HG02763 (cell line): ENCODE measurements at regions not wholly inside any gene's neighbourhood (a gene's known extent, or its start where the extent isn't known, plus 50 kb on each side); places are given as distances from the start of the nearest gene placed in this dataset.
"Not testable (repeated sequence)": the region's sequence is repeated elsewhere in the genome, so short reads cannot be mapped to it uniquely, and the experiment has no call there.

ENCODE experiments used
- ATAC-seq: cut with Tn5 transposase; IDR thresholded peaks from one replicate; pipeline ENCODE4 v1.9.1; 2021; ENCODE audit warnings: mild to moderate bottlenecking, moderate library complexity; ENCODE audit not compliant: unreplicated experiment

DNA sequence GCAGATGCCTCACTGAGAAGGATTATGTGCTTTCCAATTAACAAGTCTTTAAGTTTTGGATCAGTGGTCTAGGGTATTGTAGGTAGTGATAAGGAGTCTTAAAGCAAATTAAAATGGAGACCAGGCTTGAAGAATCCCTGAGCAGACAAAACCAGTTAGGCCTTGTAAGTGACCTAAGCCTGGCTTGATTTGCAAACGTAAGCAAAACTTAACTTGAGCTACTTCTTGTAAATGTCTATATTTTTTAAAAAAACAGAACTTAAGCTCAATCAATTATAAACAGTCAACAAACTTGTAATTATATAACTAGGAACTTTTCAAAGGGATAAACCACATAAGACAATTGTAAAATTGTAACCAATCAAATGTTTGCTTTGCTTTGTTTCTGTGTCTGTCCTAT lies 72.7 kb upstream of the NALF2 start:
- no peak for ATAC-seq

DNA sequence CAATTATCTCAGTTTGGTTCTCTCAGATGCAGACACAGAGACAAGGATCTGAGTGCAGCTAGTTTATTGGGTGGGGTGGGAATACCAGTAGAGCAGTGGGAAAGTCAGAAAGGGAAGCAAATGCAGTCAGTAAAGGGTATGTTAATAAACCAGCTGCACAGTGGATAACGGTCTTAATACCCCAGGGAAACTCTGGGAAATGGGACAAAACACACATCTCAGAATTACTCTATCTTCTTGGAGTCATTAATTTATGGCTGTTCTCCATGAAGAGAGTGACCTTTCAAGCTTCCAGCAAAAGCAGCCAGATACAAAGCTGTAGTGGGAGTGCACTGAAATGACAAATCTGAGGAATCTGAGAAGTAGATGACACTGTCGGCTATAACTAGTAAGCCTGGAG lies 73.3 kb upstream of the NALF2 start:
- no peak for ATAC-seq

DNA sequence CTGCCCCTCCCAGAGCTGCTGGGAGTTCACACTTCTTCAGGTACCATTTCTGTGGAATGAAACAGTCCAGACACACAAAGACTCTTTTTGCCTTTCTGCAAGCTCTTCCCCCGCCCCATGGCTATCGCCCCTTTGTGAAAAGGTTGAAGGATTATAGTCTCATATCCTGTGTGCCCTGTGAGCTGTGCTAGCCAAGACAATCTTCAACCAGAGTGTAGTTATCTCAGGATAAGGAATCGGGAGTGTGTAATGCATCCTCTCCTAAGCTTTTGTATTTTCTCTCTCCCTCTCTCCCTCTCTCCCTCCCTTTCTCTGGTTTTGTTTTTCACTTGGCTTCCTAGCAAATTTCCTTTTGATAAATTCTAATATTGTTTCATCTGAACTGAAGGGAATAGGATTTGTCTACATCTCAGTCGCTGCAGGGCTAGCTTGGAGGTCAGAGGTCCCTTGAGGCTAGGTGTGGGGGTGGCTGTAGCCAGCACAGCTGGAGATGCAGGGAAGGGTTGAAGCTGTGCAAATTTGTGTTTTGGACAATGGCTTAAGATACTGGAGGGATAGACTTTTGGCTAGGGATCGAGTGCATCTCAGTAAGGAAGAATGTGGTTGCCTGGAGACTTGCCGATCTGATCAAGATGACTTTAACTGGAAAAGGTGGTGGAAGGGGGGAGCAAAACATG lies 74.6 kb upstream of the NALF2 start:
- ATAC-seq = no peak

DNA sequence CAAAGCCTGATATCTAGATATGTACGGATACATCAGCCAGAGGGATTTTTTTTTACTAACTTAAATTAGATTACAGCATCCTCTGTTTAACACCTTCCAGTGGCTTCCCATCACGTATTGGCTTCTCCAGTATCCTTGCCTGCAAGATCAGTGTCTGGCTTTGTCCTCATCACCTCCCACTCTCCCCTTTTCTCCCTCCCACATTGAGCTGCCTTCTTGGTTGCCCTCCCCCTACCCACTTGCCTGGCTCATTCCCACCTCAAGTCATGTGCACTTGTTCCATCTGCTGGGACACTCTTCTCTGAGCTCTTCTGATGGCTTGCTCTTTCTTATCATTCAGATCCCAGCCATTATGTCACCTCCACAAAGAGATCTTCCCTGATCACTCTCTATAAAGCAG lies 75.9 kb upstream of the NALF2 start:
- no peak for ATAC-seq

DNA sequence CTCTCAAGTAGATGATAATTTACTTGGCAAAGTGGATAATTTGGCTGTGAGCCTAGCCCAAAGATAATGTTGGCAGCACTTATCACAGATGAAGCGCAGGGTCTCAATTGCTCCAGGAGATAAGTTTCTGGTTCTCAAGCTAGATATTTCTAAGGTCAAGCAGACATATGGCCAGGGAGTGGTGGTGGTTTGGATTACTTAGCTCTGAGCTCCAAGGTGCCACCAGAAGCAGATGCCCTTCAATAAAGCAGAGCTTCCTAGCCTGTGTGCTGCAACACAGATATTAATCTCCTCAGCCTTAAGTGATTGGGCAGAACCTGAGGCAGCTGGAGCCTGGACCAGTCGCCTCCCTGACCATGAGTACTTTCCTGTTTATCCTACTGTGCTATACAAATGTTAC lies 79.2 kb upstream of the NALF2 start:
- ATAC-seq = no peak

DNA sequence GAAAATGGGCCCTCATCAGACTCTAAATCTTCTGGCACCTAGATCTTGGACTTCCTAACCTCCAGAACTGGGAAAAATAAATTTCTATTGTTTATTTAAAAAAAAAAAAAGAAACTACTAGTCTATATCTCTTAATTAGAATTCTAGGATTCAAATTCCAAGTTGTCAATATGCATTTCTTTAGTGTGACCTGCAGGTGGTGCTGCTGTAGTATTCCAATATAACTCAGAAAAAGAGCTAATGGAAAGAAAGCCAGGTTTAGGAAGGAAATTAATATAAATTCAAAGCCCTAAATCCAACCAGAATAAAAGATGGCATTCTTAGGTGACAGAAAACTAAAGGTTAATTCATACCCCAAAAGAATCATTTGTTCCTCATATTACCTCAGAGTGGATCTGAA lies 80.0 kb upstream of the NALF2 start:
- no peak for ATAC-seq

DNA sequence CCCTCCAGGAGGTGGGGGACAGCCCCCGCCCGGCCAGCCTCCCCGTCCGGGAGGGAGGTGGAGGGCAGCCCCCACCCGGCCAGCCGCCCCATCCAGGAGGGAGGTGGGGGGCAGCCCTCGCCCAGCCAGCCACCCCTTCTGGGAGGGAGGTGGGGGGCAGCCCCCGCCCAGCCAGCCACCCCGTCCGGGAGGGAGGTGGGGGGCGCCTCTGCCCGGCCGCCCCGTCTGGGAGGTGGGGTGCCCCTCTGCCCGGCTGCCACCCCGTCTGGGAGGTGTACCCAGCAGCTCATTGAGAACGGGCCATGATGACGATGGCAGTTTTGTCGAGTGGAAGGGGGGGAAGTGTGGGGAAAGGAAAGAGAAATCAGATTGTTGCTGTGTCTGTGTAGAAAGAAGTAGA lies 81.9 kb upstream of the NALF2 start:
- not testable (repeated sequence) for ATAC-seq

DNA sequence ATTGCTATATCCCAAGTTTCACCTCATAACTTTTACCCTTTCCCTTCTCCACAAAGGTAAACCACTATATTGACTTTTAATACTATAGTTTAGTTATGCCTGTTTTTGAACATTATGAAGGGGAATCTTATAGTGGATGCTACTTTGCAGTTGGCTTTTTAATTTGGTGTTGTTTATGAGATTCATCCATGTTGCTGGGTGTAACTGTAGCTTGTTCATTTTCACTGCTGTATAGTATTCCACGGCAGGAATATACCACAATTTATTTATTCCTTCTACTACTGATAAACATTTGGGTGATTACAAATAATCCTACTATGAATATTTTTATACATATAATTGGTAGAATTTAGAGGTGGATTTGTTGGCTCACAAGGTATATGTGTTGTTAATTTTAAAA lies 88.4 kb upstream of the NALF2 start:
- ATAC-seq = no peak

DNA sequence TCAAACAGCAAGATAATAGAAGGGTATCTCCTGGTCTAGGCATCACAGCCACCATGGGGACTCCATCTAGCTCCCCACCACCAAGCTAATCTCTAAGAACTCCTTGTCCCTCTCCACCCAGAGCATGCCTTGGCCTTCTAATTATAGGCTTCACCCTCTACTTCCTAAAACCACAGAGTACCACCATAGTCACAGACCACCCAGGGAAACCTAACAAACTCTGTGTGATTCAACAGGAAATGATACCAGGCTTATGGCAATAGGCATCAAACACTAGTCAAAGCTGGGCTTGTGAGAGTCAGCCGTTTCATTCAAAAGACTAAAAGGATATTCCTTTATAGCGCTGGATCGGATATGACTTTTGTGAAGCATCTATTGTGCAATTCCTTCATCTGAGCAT lies 91.5 kb upstream of the NALF2 start:
- no peak for ATAC-seq

DNA sequence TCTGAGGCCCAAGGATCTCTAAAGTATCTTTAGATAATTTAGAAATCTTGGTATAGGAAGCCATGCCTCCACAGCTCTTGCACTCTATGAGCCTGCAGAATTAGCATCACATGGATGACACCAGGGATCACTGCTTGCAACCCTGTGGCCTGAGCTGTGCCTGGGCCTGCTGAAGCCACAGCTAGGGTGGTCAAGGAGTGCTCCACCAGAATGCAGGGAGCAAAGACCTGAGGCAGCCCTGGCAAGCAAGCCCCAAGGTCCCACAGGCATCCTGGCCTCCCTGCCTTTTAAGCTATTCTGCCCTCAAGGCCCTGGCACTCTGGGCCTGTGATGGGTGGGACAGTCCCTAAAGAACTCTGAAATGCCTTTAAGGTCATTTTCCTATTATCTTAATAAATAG lies 105.2 kb upstream of the NALF2 start:
- no peak for ATAC-seq

DNA sequence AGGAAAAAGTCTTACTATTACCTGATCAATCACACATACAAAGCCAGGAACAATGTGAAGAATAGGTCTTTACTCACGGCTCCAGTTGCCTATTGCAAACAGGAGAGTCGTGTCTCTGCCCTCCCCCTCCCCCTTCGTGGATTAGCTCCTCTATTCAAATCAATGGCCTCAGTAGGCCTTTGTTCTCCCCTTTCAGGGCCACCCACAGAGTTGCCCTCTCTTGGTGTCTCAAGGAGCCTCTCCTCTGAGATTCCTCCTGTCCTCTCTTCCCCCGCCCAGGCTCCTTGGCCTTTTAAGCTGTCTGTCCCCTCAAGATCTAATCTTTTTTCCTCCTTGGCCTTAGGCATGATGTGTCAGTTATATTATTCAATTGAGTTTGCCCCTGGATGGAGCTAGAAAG lies 107.2 kb upstream of the NALF2 start:
- ATAC-seq = no peak

DNA sequence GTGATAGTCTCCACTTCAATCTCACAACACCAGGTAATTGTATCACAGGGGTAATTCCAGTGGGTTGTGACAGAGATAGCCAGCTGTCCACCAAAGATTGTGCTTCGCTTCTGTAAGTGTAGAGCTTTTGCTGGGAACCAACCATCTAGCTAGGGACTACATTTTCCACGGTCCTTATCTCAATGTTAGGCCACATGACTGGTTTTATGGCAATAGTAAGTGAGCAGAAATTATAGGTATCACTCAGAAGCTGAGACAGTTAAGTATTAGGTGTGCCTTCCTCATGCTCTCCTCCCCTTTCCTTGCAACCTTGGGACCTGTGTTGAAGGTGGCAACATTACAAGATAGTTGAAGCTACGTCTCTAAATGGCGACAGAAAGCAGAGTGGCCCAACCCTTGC lies 108.8 kb upstream of the NALF2 start:
- ATAC-seq = no peak

DNA sequence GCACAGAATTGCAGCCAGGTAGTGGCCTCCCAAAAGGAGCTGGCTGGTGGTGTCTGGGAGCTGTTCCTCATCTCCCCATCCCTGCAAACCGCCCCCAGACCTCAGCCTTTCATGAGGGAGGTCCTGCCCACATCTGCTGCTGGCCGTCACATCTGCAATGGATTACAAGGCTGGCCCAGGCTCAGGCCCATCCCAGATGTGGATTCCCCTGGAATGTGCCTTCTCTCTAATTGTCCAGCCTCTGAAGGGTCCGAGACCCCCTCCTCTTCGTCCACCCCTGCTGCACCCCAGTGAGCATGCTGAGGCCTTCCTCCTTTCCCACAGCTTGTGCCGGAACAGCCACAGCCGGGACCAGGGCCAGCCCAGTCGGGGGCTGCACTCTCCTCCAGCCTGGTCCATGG lies 115.0 kb upstream of the NALF2 start:
- ATAC-seq = no peak

DNA sequence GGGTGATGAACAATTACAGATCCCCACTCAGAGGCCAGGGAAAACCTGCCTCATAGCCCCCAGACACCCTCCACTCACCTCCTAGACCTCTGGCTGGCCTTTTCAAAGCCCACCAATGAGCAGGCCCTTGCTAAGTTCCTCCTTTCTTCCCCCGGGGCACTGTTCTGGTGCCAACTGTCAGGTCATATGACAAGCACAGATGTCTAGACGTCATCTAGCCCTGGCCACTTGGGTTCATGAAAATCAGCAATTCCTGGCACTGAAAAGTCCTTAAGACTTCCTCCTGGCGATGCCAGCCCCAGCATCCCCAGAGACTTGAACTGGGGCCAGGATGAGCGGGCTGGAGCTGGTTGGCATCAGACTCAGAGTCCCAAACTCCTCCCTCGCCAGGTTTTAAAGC lies 115.6 kb upstream of the NALF2 start:
- ATAC-seq = no peak

DNA sequence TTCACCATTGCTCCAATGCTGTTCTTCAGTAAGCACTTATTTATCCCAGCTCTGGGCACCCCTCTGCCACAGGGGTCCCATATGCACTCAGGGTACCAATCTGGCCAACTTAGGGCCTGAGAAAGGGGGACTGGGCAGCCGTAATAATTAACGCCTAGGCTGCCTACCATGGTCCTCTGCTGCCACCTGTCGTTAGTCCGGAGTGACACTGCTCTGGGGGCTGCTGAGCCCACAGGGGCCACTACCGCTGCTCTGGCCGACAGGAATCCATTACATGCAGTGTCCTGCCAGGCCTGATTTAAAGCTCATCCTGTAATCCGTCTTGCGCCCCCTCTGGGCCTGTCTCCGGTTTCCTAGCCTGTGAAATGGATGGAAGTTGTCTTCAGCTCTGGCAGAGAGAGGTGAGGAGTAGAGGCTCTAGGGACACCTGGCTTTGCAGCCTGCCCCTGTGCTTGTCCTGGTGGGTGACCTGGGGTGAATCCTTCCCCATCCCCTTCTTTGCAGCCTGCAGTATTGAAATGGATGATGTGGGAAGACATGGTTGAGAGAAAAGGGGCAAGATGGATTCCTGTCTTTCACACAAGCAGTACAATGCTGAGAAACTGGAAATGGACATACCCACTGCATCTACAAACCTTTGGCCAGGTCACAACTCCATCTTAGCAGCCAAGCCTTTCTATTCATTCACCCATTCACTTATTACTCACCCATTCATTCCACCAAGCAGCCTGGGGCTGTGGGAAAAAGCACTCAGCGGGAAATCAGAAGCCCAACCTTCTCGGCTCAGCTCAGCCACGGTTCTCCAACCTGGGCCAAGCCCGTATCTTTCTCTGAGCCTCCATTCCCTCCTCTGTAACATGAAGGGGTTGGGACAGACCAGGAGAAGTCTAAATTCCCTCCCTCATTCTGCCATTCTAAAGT lies 116.3 kb upstream of the NALF2 start:
- ATAC-seq = no peak

DNA sequence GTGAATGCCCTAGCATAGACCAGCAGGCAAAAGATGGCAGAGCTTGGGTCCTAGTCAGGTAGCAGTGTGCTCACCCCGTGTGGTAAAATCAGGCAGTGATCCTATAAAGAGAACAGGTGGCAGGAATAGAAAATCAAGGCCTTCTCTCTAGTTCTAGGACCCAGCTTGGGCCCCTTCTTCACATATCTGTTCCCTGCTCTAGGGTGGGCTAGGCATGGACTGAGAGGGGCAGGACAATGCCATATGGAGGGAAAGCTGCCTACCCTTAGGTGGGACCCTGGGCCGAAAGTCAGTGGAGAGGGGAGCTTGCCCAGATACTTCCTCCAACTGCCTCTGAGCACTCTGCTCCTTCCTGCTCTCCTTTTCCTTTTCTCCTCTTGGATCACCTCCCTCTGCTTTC lies 117.4 kb upstream of the NALF2 start:
- no peak for ATAC-seq

DNA sequence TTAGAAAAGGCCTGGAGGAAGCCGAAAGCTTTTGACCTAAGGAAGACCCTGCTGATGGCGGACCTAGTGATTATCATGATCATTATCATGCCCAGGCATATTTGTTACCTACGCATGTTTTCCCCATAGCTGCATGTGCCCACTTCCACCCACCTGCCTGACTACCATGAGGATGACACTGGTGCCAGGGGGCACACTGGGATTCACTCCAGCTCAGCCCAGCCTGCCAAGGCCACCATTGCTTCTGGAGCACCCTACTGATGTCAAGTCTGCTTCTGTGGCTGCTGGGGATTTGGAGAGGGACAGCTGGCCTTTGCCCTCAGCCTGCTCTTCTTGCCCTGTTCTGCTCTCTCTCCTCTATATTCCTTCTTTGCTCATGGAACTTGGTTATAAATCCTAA lies 124.7 kb upstream of the NALF2 start:
- ATAC-seq = no peak

DNA sequence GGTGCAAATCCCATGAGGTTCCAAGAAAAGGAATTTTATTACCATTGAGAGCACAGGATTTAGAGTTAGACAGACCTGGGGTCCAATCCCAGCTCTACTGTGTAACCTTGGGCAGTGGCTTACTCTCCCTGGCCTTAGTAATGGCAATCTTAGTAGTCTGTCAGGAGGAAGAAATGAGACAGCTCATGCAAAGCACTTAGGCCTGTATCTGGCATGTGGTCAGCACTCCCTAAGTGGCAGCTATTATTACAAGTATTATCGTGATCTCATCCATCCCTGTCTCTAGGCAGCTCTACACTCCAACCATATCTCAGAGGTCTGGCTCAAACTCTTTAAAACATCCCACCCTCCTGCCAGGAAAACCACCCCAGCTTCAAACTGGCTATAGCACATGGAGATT lies 129.6 kb upstream of the NALF2 start:
- ATAC-seq = no peak

DNA sequence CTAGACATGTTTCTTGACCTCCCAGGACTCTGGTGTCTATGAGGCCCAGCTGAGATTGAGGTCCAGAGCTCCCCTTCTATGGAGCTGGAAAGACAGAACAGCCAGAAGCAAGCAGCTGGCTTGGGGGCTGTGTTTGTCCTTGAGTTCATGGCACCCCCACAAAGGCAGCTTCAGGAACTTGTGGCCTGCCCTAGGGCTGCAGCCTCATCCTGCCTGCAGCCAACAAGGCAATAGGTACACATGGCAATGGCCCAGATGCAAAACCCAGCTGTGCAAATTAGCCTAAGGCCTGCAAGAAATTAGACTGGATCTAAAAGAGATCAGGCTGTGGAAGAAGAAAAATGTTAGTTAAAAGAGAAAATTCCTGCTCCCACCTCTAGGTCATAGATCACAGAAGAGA lies 131.7 kb upstream of the NALF2 start:
- ATAC-seq = no peak

DNA sequence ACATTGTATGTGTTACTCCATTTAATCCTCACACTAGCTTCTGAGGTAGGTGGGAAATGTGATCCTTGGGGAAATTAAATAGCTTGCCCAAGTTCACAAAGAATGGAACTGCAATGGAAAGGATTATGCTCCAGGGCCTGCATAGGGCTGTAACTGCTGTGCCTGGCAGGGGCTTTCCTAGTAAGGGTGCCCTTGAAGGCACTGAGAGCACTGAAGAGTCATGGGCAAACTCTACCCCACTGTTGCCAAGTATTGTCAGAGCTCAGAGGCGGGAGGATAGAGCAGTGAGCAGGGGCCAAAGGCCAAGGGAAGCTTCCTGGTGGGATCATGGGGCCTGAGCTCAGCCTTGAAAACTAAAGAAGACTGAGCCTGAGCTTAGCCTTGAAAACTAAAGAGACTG lies 133.0 kb upstream of the NALF2 start:
- no peak for ATAC-seq

DNA sequence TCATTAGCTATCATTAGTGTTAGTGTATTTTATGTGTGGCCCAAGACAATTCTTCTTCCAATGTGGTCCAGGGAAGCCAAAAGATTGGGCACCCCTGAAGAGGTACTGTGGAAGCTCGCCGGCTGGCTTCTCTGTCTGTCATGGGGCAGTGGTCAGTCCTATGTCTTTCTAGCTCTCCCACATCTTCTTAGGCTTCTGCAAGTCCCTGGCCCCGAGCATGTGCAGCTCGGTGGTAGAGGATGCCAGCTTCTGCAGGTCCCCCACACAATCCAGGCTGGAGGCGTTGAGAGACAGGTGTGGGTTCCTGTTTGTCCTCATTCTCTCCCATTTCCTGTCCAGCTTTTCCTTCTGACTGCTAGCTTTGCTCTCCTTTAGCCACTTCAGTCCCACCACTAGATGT lies 134.1 kb upstream of the NALF2 start:
- ATAC-seq = no peak

DNA sequence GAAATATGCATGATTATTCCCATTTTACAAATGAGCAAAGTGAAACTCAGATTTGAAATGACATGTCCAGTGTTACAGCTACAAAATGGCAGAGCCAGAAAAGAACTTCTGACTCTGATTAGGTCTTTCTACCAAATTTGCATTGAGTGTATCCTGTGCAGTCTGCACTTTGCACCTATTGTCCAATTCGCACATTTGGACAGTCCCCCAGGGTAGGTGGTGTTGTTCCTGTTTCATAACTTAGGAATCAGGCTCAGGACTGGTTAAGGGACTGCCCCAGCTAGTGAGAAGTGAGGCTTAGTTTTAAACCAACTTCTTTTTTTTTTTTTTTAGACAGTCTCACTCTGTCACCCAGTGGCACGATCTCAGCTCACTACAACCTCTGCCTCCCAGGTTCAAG lies 137.9 kb upstream of the NALF2 start:
- ATAC-seq = no peak

DNA sequence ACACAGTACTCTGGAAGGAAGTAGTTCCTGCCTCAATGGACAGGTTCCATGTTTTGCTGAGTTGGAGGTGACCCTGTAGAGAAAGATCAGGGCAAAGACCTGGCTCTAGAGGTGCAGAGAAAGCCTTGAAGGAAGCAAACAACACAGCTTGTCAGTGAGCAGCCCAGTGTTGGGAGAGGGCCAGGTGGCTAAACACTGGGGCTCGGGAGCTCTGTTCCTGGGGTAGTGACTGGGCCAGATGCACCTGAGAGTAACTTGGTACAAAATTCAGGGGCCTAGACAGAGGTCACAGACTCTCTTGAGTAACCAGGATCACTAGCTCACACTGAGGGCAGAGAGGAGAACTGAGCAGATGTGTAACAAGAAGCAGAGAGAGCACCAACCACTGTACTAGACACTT lies 138.4 kb upstream of the NALF2 start:
- ATAC-seq = no peak
